ENCODE measurements at regions not wholly inside any gene's neighbourhood (a gene's known extent, or its start where the extent isn't known, plus 50 kb on each side); places are given as distances from the start of the nearest gene placed in this dataset.

- DNase-seq = no peak
Observed at GRCh38 chr18:22678486-22678885, 254.6 kb upstream of the RBBP8 start.

GRCh38 chr18:22680944-22681343 lies 252.2 kb upstream of the RBBP8 start:
- no peak for DNase-seq

- DNase-seq = no peak
Observed at GRCh38 chr18:22681908-22682307, 251.2 kb upstream of the RBBP8 start.

- no peak for DNase-seq
Observed at GRCh38 chr18:22682720-22683119, 250.4 kb upstream of the RBBP8 start.

GRCh38 chr18:22683196-22683676 lies 249.9 kb upstream of the RBBP8 start:
- DNase-seq = no peak

GRCh38 chr18:22683786-22684185 lies 249.3 kb upstream of the RBBP8 start:
- no peak for DNase-seq

GRCh38 chr18:22684268-22684667 lies 248.9 kb upstream of the RBBP8 start:
- no peak for DNase-seq

GRCh38 chr18:22685788-22686187 lies 247.3 kb upstream of the RBBP8 start:
- DNase-seq = no peak

GRCh38 chr18:22687892-22688680 lies 245.0 kb upstream of the RBBP8 start:
- DNase-seq = no peak

- no peak for DNase-seq
Observed at GRCh38 chr18:22688877-22689496, 244.1 kb upstream of the RBBP8 start.

GRCh38 chr18:22689712-22690111 lies 243.4 kb upstream of the RBBP8 start:
- no peak for DNase-seq

GRCh38 chr18:22690556-22690955 lies 242.6 kb upstream of the RBBP8 start:
- DNase-seq = no peak

- no peak for DNase-seq
Observed at GRCh38 chr18:22691946-22692710, 241.0 kb upstream of the RBBP8 start.

GRCh38 chr18:22694954-22695353 lies 238.2 kb upstream of the RBBP8 start:
- DNase-seq = no peak

GRCh38 chr18:22695674-22696073 lies 237.5 kb upstream of the RBBP8 start:
- no peak for DNase-seq

GRCh38 chr18:22697561-22697960 lies 235.6 kb upstream of the RBBP8 start:
- DNase-seq = no peak

GRCh38 chr18:22698711-22699110 lies 234.4 kb upstream of the RBBP8 start:
- no peak for DNase-seq

- no peak for DNase-seq
Observed at GRCh38 chr18:22699629-22700028, 233.5 kb upstream of the RBBP8 start.

GRCh38 chr18:22700920-22701319 lies 232.2 kb upstream of the RBBP8 start:
- DNase-seq = no peak

- DNase-seq = no peak
Observed at GRCh38 chr18:22701326-22701725, 231.8 kb upstream of the RBBP8 start.

GRCh38 chr18:22701795-22702194 lies 231.3 kb upstream of the RBBP8 start:
- no peak for DNase-seq

GRCh38 chr18:22702806-22703205 lies 230.3 kb upstream of the RBBP8 start:
- DNase-seq = no peak

- no peak for DNase-seq
Observed at GRCh38 chr18:22703883-22704585, 229.1 kb upstream of the RBBP8 start.
